Osteocyte (in vitro differentiated cells): ENCODE measurements at regions not wholly inside any gene's neighbourhood (a gene's known extent, or its start where the extent isn't known, plus 50 kb on each side); places are given as distances from the start of the nearest gene placed in this dataset.
"Not testable (repeated sequence)": the region's sequence is repeated elsewhere in the genome, so short reads cannot be mapped to it uniquely, and the experiment has no call there.

Source experiments
- DNase-seq: peaks from one replicate; pipeline ENCODE4 v3.0.0; 2021; ENCODE audit warnings: mixed read lengths; ENCODE audit not compliant: unreplicated experiment; ENCODE audit errors: extremely low spot score
- H3K27ac Mint-ChIP-seq: one replicate; pipeline ENCODE4 v1.8.0; 2021; ENCODE audit warnings: mild to moderate bottlenecking, mixed read lengths; ENCODE audit not compliant: unreplicated experiment
- H3K27me3 Mint-ChIP-seq: one replicate; pipeline ENCODE4 v1.8.0; 2021; ENCODE audit warnings: mixed read lengths; ENCODE audit not compliant: unreplicated experiment
- H3K36me3 Mint-ChIP-seq: one replicate; pipeline ENCODE4 v1.8.0; 2021; ENCODE audit warnings: mixed read lengths; ENCODE audit not compliant: unreplicated experiment
- H3K4me1 Mint-ChIP-seq: one replicate; pipeline ENCODE4 v1.8.0; 2021; ENCODE audit warnings: mixed read lengths; ENCODE audit not compliant: unreplicated experiment
- H3K4me3 Mint-ChIP-seq: one replicate; pipeline ENCODE4 v1.8.0; 2021; ENCODE audit warnings: mild to moderate bottlenecking, moderate library complexity, mixed read lengths; ENCODE audit not compliant: unreplicated experiment
- H3K9me3 Mint-ChIP-seq: one replicate; pipeline ENCODE4 v1.8.0; 2021; ENCODE audit warnings: mixed read lengths; ENCODE audit not compliant: unreplicated experiment
- CTCF ChIP-seq: fragments of 200-600 bp; sonication (generic); IDR thresholded peaks from 2 replicates; pipeline ENCODE4 v1.5.0; 2021; ENCODE audit warnings: antibody characterized with exemption, mild to moderate bottlenecking, moderate library complexity

GRCh38 chr2:236479814-236480213 lies 89.8 kb upstream of the ACKR3 start:
- Mint-ChIP-seq H3K27ac (no peak overlapping the region), H3K4me3 (no peak overlapping the region), H3K9me3 (peaks cover 28% of the 10 kb centered on the region), H3K27me3 (peaks cover 71% of the 10 kb centered on the region), H3K36me3 (peaks cover 7% of the 10 kb centered on the region), H3K4me1 (no peaks in the 10 kb centered on the region)
- no peak for DNase-seq
- no peak for TF ChIP-seq CTCF

- Mint-ChIP-seq H3K36me3 (peaks cover 7% of the 10 kb centered on the region), H3K4me1 (no peaks in the 10 kb centered on the region), H3K9me3 (peaks cover 20% of the 10 kb centered on the region), H3K27ac (no peak overlapping the region), H3K27me3 (peaks cover 60% of the 10 kb centered on the region), H3K4me3 (no peak overlapping the region)
- no peak for DNase-seq
- no peak for TF ChIP-seq CTCF
These were observed 86.5 kb upstream of the ACKR3 start for GRCh38 chr2:236483102-236483501.

- H3K27ac Mint-ChIP-seq: no peak overlapping the region
- no peak overlapping the region for H3K4me3 Mint-ChIP-seq
- DNase-seq: no peak
- H3K27me3 Mint-ChIP-seq: peaks cover 49% of the 10 kb centered on the region
- H3K9me3 Mint-ChIP-seq: peaks cover 9% of the 10 kb centered on the region
- TF ChIP-seq CTCF: no peak
- H3K4me1 Mint-ChIP-seq: no peaks in the 10 kb centered on the region
- H3K36me3 Mint-ChIP-seq: peaks cover 2% of the 10 kb centered on the region
These were observed 84.1 kb upstream of the ACKR3 start for GRCh38 chr2:236485519-236485918.

GRCh38 chr2:236489083-236489482 lies 80.5 kb upstream of the ACKR3 start:
- H3K36me3 Mint-ChIP-seq, H3K9me3 Mint-ChIP-seq, H3K27ac Mint-ChIP-seq, DNase-seq, H3K4me3 Mint-ChIP-seq, H3K4me1 Mint-ChIP-seq: not testable (repeated sequence)
- peaks cover 35% of the 10 kb centered on the region for H3K27me3 Mint-ChIP-seq

GRCh38 chr2:236489895-236490404 lies 79.7 kb upstream of the ACKR3 start:
- Mint-ChIP-seq H3K27ac (no peak overlapping the region), H3K36me3 (no peaks in the 10 kb centered on the region), H3K27me3 (peaks cover 26% of the 10 kb centered on the region), H3K4me1 (no peaks in the 10 kb centered on the region), H3K4me3 (no peak overlapping the region), H3K9me3 (no peaks in the 10 kb centered on the region)
- DNase-seq: no peak
- TF ChIP-seq CTCF: no peak

- TF ChIP-seq CTCF: no peak
- no peak overlapping the region for H3K27ac Mint-ChIP-seq
- peaks cover 21% of the 10 kb centered on the region for H3K27me3 Mint-ChIP-seq
- no peak for DNase-seq
- H3K36me3 Mint-ChIP-seq: no peaks in the 10 kb centered on the region
- H3K9me3 Mint-ChIP-seq: no peaks in the 10 kb centered on the region
- peaks cover 2% of the 10 kb centered on the region for H3K4me1 Mint-ChIP-seq
- H3K4me3 Mint-ChIP-seq: no peak overlapping the region
These were observed 73.3 kb upstream of the ACKR3 start for GRCh38 chr2:236496340-236496739.
